Panc1 (cell line): ENCODE measurements at regions not wholly inside any gene's neighbourhood (a gene's known extent, or its start where the extent isn't known, plus 50 kb on each side); places are given as distances from the start of the nearest gene placed in this dataset.

Experiments
- ATAC-seq: fragments of 200-7000 bp; cut with Tn5 transposase; 2 replicates; pipeline ENCODE4 v1.9.1; 2020; ENCODE audit warnings: mild to moderate bottlenecking, moderate library complexity
- BruUV-seq: library from RNA; stranded (reverse); fragments of 400-500 nt; replicated peaks from 2 replicates; lab custom pipeline; 2021; lab: Mats Ljungman, UMichigan
- CTCF ChIA-PET: fragments of 300-600 bp; sonication (Branson Sonifier 250); formaldehyde crosslinking; loops from one replicate; lab custom pipeline; 2022; ENCODE audit warnings: antibody characterized with exemption; lab: Charles Lee
- POLR2A ChIA-PET: fragments of 300-600 bp; sonication (Branson Sonifier 250); formaldehyde crosslinking; loops from one replicate; lab custom pipeline; 2022; ENCODE audit warnings: antibody characterized with exemption; lab: Charles Lee
- DNase-seq: peaks from one replicate; pipeline ENCODE4 v3.0.0-alpha.2; 2010; ENCODE audit warnings: low read depth, low spot score
- H3K27ac ChIP-seq: 2 replicates; pipeline ENCODE4 v1.5.1; 2011; ENCODE audit warnings: mild to moderate bottlenecking, low read length, inconsistent platforms
- H3K27me3 ChIP-seq: fragments of 200-500 bp; sonication (Bioruptor generic); 2 replicates; pipeline ENCODE4 v1.6.0; 2014; ENCODE audit warnings: low read length, inconsistent platforms; ENCODE audit not compliant: control insufficient read depth, insufficient read depth
- H3K36me3 ChIP-seq: fragments of 200-500 bp; sonication (Bioruptor generic); 2 replicates; pipeline ENCODE4 v1.5.1; 2014; ENCODE audit warnings: inconsistent platforms, mild to moderate bottlenecking, low read length, moderate library complexity; ENCODE audit not compliant: control insufficient read depth, insufficient read depth
- H3K4me1 ChIP-seq: 2 replicates; pipeline ENCODE4 v1.5.1; 2011; ENCODE audit warnings: inconsistent platforms, mild to moderate bottlenecking, low read length, moderate library complexity; ENCODE audit not compliant: control insufficient read depth, insufficient read depth
- H3K4me3 ChIP-seq, 2 experiments: 2 replicates each; pipeline ENCODE4 v1.5.1; 2011 to 2012; ENCODE audit warnings: low read depth in 2 of 2, low read length in 2 of 2, mild to moderate bottlenecking in 2 of 2, inconsistent platforms in 1 of 2, moderate library complexity in 1 of 2
- H3K9me3 ChIP-seq: fragments of 200-500 bp; sonication (Bioruptor generic); 2 replicates; pipeline ENCODE4 v1.5.1; 2014; ENCODE audit warnings: low read depth, mild to moderate bottlenecking, inconsistent platforms, low read length, moderate library complexity; ENCODE audit not compliant: control insufficient read depth, insufficient read depth
- CTCF ChIP-seq: fragments of 450-650 bp; IDR thresholded peaks from 2 replicates; pipeline ENCODE4 v1.5.1; 2017; ENCODE audit warnings: mild to moderate bottlenecking
- POLR2AphosphoS5 ChIP-seq: IDR thresholded peaks from 2 replicates; pipeline ENCODE4 v1.6.1; 2012; ENCODE audit warnings: mild to moderate bottlenecking, low read depth, low read length, moderate library complexity
- REST ChIP-seq, 2 experiments: IDR thresholded peaks; 2 replicates each; pipeline ENCODE4 v1.6.1; 2011 to 2012; ENCODE audit warnings: low read depth in 2 of 2, control low read depth in 1 of 2, low read length in 1 of 2, mild to moderate bottlenecking in 1 of 2, moderate library complexity in 1 of 2; ENCODE audit not compliant: insufficient read depth in 1 of 2
- SIN3A ChIP-seq: IDR thresholded peaks from 2 replicates; pipeline ENCODE4 v1.6.1; 2012; ENCODE audit warnings: low read depth, mild to moderate bottlenecking, low read length, moderate library complexity, borderline replicate concordance; ENCODE audit not compliant: insufficient read depth
- TCF7L2 ChIP-seq: IDR thresholded peaks from 2 replicates; pipeline ENCODE4 v1.6.1; 2011; ENCODE audit warnings: mild to moderate bottlenecking, low read depth, low read length, inconsistent platforms
- in situ Hi-C: cut with HindIII; loops from 2 replicates; pipeline ENCODE4 v1.10.0; 2016; ENCODE audit warnings: low sequenced_read_pairs, low pct_unique_long_range_greater_than_20kb
- intact Hi-C: fragments of 100-400 bp; cut with micrococcal nuclease; formaldehyde crosslinking; loops from one replicate; pipeline ENCODE4 v1.10.0; 2022; ENCODE audit not compliant: unreplicated experiment

DNA sequence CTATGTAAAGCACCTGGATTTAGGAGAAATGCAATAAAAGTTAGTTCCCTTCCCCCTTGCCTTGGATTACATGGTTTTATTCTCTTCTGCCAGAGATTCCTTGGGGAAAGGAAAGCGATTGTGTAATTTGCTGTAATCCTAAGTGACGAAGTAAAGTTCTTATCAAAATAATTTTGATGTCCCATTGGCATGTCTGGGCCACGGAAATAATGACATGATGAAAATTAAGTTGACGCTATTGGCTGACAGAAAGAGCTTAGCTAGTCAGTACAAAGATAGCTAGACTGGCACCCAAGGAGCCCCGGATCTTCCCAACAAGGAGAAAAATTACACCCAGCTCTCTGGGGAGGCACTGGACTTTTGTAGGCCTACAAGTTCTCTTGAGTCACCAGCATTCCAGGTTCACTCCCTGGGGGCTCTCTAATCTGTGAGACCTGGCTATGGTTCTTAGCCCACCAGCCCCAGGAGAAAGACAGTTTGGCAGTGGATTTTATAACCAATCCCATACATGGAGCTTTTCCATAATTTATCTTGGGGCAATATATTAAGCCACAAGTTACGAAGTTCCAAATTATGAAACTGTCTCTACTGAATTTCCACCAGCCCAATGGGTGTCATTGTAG lies 59.9 kb downstream of the FOXA2 start:
- H3K27ac ChIP-seq, result no peak overlapping the region
- no peaks in the 10 kb centered on the region for H3K27me3 ChIP-seq
- H3K4me1 ChIP-seq, result no peaks in the 10 kb centered on the region
- no TSS peak for BruUV-seq
- in situ Hi-C loops, result no loop called here
- POLR2A ChIA-PET, result no interaction called here
- intact Hi-C loops, result no loop called here
- no peaks in the 10 kb centered on the region for H3K9me3 ChIP-seq
- DNase-seq (no peak), ATAC-seq (no peak)
- no peaks in the 10 kb centered on the region for H3K36me3 ChIP-seq
- TF ChIP-seq CTCF (no peak), REST (IDR thresholded peaks at IDR 0.05; ENCODE audit: insufficient read depth in 1 of 2, low read depth in 2 of 2, low read length in 1 of 2) (no peak), SIN3A (no peak), TCF7L2 (no peak), POLR2AphosphoS5 (no peak)
- no peak overlapping the region for H3K4me3 ChIP-seq
- CTCF ChIA-PET, result interaction anchor here (0.6 kb wide), 1 partner anchor 195 kb away, joined by 8 read pairs; no protein-coding TSS in a partner anchor

DNA sequence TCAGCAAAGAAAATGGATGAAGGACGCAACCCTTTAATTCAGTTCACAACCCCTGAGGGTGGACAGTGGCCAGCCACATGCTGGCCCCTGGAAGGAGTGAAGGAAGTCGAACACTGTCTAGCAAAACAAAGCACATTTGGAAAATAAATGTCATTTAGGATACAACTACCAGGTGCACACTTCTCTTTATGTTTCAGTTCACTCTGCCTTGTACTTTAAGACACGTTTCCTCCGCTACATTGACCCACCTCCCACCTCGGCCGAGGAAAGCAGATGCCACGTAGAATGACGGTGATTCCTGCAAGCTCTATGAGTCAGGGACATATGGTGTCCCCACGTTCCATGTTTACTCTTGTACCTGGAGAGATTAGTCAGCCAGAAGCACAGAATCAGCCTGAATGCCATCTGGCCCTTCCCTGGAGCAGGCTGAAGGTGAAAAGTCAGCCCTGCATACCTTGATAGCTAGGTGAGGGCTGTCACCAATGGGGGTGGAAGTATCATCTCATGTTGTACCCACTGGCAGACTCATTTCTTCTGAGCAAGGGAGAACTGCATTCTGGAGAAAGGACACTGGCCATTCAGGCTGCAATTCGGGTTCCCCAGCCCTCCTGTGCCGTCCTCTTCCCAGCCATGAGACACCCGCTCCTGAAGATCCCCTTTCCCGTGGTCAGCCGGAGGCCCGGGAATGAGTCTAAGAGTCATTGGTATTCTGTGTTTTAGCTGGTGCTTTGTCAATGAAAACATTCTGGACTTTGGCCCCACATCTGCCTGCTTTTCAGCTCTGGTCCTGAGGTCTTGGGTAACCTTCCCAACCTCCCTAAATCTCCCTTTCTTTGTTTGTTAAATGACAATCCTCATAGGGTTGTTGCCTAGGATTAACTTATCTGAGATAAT lies 60.6 kb downstream of the FOXA2 start:
- ChIA-PET POLR2A (no interaction called here), CTCF (no interaction called here)
- Histone ChIP-seq H3K9me3 (no peaks in the 10 kb centered on the region), H3K27me3 (no peaks in the 10 kb centered on the region), H3K4me3 (no peak overlapping the region), H3K36me3 (no peaks in the 10 kb centered on the region), H3K27ac (no peak overlapping the region), H3K4me1 (no peaks in the 10 kb centered on the region)
- ATAC-seq (no peak), DNase-seq (no peak)
- intact Hi-C loops (no loop called here), in situ Hi-C loops (no loop called here)
- no TSS peak for BruUV-seq
- no peak for TF ChIP-seq REST (IDR thresholded peaks at IDR 0.05; ENCODE audit: insufficient read depth in 1 of 2, low read depth in 2 of 2, low read length in 1 of 2)
- TF ChIP-seq TCF7L2, result no peak
- no peak for TF ChIP-seq POLR2AphosphoS5
- TF ChIP-seq SIN3A, result no peak
- no peak for TF ChIP-seq CTCF
